ENCODE measurements at regions not wholly inside any gene's neighbourhood (a gene's known extent, or its start where the extent isn't known, plus 50 kb on each side); places are given as distances from the start of the nearest gene placed in this dataset.

DNA sequence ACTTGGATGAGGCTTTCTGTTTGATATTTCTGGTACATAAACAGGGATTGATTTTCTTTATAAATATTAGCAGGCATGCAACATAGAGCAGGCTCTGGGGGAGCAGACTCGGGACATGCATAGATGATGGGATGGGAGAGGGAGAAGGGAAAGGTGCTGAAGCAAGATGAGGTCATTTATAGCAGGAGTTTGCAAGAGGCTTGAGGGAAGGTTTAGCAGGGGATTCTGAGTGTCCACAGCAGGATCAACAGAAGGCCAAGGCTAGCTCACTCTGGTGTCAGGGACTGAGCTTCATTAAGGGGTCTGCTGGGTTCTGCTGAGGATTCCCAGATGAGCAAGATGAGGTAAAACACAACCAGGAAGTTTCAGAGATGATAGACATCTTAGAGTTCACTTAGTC lies 309.1 kb upstream of the CELF4 start:
- Histone ChIP-seq H3K27ac (no peak overlapping the region), H3K4me3 (no peak overlapping the region), H3K36me3 (no peaks in the 10 kb centered on the region), H3K9me3 (peaks cover 0 to 20% (median 0%) of the 10 kb centered on the region in 4 donors), H3K27me3 (no peaks in the 10 kb centered on the region), H3K4me1 (no peaks in the 10 kb centered on the region)
- TF ChIP-seq, protein P1, sequence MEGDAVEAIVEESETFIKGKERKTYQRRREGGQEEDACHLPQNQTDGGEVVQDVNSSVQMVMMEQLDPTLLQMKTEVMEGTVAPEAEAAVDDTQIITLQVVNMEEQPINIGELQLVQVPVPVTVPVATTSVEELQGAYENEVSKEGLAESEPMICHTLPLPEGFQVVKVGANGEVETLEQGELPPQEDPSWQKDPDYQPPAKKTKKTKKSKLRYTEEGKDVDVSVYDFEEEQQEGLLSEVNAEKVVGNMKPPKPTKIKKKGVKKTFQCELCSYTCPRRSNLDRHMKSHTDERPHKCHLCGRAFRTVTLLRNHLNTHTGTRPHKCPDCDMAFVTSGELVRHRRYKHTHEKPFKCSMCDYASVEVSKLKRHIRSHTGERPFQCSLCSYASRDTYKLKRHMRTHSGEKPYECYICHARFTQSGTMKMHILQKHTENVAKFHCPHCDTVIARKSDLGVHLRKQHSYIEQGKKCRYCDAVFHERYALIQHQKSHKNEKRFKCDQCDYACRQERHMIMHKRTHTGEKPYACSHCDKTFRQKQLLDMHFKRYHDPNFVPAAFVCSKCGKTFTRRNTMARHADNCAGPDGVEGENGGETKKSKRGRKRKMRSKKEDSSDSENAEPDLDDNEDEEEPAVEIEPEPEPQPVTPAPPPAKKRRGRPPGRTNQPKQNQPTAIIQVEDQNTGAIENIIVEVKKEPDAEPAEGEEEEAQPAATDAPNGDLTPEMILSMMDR (IDR thresholded peaks at IDR 0.05): no peak
- TF ChIP-seq POLR2A (IDR thresholded peaks at IDR 0.05): no peak
- TF ChIP-seq EP300 (IDR thresholded peaks at IDR 0.05): no peak
- DNase-seq (ENCODE audit: low spot score in 2 of 2): no peak
- 82 to 95% methylated on average over 1 of the region's 1 CpG for WGBS, 2 donors

GRCh38 chr18:37873416-37873815 lies 307.8 kb upstream of the CELF4 start:
- no peak for DNase-seq (ENCODE audit: low spot score in 2 of 2)
- H3K4me3 ChIP-seq: no peak overlapping the region
- no peak for TF ChIP-seq POLR2A (IDR thresholded peaks at IDR 0.05)
- TF ChIP-seq EP300 (IDR thresholded peaks at IDR 0.05): no peak
- TF ChIP-seq, protein P1 (IDR thresholded peaks at IDR 0.05): no peak
- no peaks in the 10 kb centered on the region for H3K36me3 ChIP-seq
- peaks cover 0 to 7% (median 0%) of the 10 kb centered on the region in 4 donors for H3K9me3 ChIP-seq
- no peak overlapping the region for H3K27ac ChIP-seq
- no peaks in the 10 kb centered on the region for H3K4me1 ChIP-seq
- 46 to 59% methylated on average over 1 of the region's 1 CpG for WGBS, 2 donors
- no peaks in the 10 kb centered on the region for H3K27me3 ChIP-seq

- no peaks in the 10 kb centered on the region for H3K36me3 ChIP-seq
- WGBS, 2 donors: 58 to 60% methylated on average over 2 of the region's 2 CpGs
- no peak overlapping the region for H3K4me3 ChIP-seq
- H3K27me3 ChIP-seq: no peaks in the 10 kb centered on the region
- TF ChIP-seq, protein P1 (IDR thresholded peaks at IDR 0.05): no peak
- TF ChIP-seq EP300 (IDR thresholded peaks at IDR 0.05) (no peak), POLR2A (IDR thresholded peaks at IDR 0.05) (no peak)
- no peak overlapping the region for H3K27ac ChIP-seq
- DNase-seq (ENCODE audit: low spot score in 2 of 2): no peak
- H3K9me3 ChIP-seq: no peaks in the 10 kb centered on the region
- no peaks in the 10 kb centered on the region for H3K4me1 ChIP-seq
These were observed 307.0 kb upstream of the CELF4 start for GRCh38 chr18:37872562-37872961.

- 17 to 29% methylated on average over 1 of the region's 1 CpG for WGBS, 2 donors
- TF ChIP-seq EP300 (IDR thresholded peaks at IDR 0.05) (no peak), POLR2A (IDR thresholded peaks at IDR 0.05) (no peak)
- TF ChIP-seq, protein P1 (IDR thresholded peaks at IDR 0.05): no peak
- Histone ChIP-seq H3K4me3 (no peak overlapping the region), H3K27me3 (no peaks in the 10 kb centered on the region), H3K9me3 (no peaks in the 10 kb centered on the region), H3K4me1 (no peaks in the 10 kb centered on the region), H3K36me3 (no peaks in the 10 kb centered on the region), H3K27ac (no peak overlapping the region)
- no peak for DNase-seq (ENCODE audit: low spot score in 2 of 2)
These were observed 306.0 kb upstream of the CELF4 start for GRCh38 chr18:37871561-37871960.

DNA sequence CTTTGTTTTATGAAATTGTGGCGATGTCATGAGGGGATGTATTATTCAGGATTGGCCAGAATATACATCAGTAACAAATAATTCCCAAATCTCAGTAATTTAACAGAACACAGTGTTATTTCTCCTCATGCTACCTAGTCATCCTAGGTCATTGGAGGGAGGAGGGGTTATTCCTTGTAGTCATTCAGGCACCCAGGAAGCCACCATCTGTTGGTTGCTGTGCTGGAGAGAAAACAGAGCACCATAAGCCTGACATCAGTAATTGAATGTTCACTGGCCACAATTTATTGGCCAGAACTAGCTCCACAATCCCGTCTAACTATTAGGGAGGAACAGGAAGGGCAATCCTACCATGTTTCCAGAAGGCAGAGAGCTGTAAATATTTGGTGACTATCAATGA lies 303.5 kb upstream of the CELF4 start:
- WGBS, 2 donors: 64% methylated on average over 2 of the region's 2 CpGs
- no peak overlapping the region for H3K4me3 ChIP-seq

GRCh38 chr18:37864122-37864521 lies 298.5 kb upstream of the CELF4 start:
- Histone ChIP-seq H3K27me3 (no peaks in the 10 kb centered on the region), H3K4me1 (no peaks in the 10 kb centered on the region), H3K36me3 (no peaks in the 10 kb centered on the region), H3K27ac (no peak overlapping the region), H3K9me3 (no peaks in the 10 kb centered on the region), H3K4me3 (no peak overlapping the region)
- DNase-seq (ENCODE audit: low spot score in 2 of 2): no peak
- TF ChIP-seq, protein P1 (IDR thresholded peaks at IDR 0.05): no peak
- TF ChIP-seq POLR2A (IDR thresholded peaks at IDR 0.05) (no peak), EP300 (IDR thresholded peaks at IDR 0.05) (no peak)
- 89% methylated on average over 1 of the region's 1 CpG for WGBS, 2 donors

More for the DNA sequence above, 303.5 kb upstream of the CELF4 start:
- no peak for DNase-seq (ENCODE audit: low spot score in 2 of 2)
- Histone ChIP-seq H3K27ac (no peak overlapping the region), H3K9me3 (no peaks in the 10 kb centered on the region), H3K4me1 (no peaks in the 10 kb centered on the region), H3K27me3 (no peaks in the 10 kb centered on the region), H3K36me3 (no peaks in the 10 kb centered on the region)
- TF ChIP-seq POLR2A (IDR thresholded peaks at IDR 0.05): no peak
